Panc1 (cell line): ENCODE measurements at regions not wholly inside any gene's neighbourhood (a gene's known extent, or its start where the extent isn't known, plus 50 kb on each side); places are given as distances from the start of the nearest gene placed in this dataset.
"Not testable (repeated sequence)": the region's sequence is repeated elsewhere in the genome, so short reads cannot be mapped to it uniquely, and the experiment has no call there.

Experiments used
- ATAC-seq: fragments of 200-7000 bp; cut with Tn5 transposase; 2 replicates; pipeline ENCODE4 v1.9.1; 2020; ENCODE audit warnings: mild to moderate bottlenecking, moderate library complexity
- BruUV-seq: library from RNA; stranded (reverse); fragments of 400-500 nt; replicated peaks from 2 replicates; lab custom pipeline; 2021; lab: Mats Ljungman, UMichigan
- CTCF ChIA-PET: fragments of 300-600 bp; sonication (Branson Sonifier 250); formaldehyde crosslinking; loops from one replicate; lab custom pipeline; 2022; ENCODE audit warnings: antibody characterized with exemption; lab: Charles Lee
- POLR2A ChIA-PET: fragments of 300-600 bp; sonication (Branson Sonifier 250); formaldehyde crosslinking; loops from one replicate; lab custom pipeline; 2022; ENCODE audit warnings: antibody characterized with exemption; lab: Charles Lee
- DNase-seq: peaks from one replicate; pipeline ENCODE4 v3.0.0-alpha.2; 2010; ENCODE audit warnings: low read depth, low spot score
- H3K27ac ChIP-seq: 2 replicates; pipeline ENCODE4 v1.5.1; 2011; ENCODE audit warnings: mild to moderate bottlenecking, low read length, inconsistent platforms
- H3K27me3 ChIP-seq: fragments of 200-500 bp; sonication (Bioruptor generic); 2 replicates; pipeline ENCODE4 v1.6.0; 2014; ENCODE audit warnings: low read length, inconsistent platforms; ENCODE audit not compliant: control insufficient read depth, insufficient read depth
- H3K36me3 ChIP-seq: fragments of 200-500 bp; sonication (Bioruptor generic); 2 replicates; pipeline ENCODE4 v1.5.1; 2014; ENCODE audit warnings: inconsistent platforms, mild to moderate bottlenecking, low read length, moderate library complexity; ENCODE audit not compliant: control insufficient read depth, insufficient read depth
- H3K4me1 ChIP-seq: 2 replicates; pipeline ENCODE4 v1.5.1; 2011; ENCODE audit warnings: inconsistent platforms, mild to moderate bottlenecking, low read length, moderate library complexity; ENCODE audit not compliant: control insufficient read depth, insufficient read depth
- H3K4me3 ChIP-seq, 2 experiments: 2 replicates each; pipeline ENCODE4 v1.5.1; 2011 to 2012; ENCODE audit warnings: low read depth in 2 of 2, low read length in 2 of 2, mild to moderate bottlenecking in 2 of 2, inconsistent platforms in 1 of 2, moderate library complexity in 1 of 2
- H3K9me3 ChIP-seq: fragments of 200-500 bp; sonication (Bioruptor generic); 2 replicates; pipeline ENCODE4 v1.5.1; 2014; ENCODE audit warnings: low read depth, mild to moderate bottlenecking, inconsistent platforms, low read length, moderate library complexity; ENCODE audit not compliant: control insufficient read depth, insufficient read depth
- CTCF ChIP-seq: fragments of 450-650 bp; IDR thresholded peaks from 2 replicates; pipeline ENCODE4 v1.5.1; 2017; ENCODE audit warnings: mild to moderate bottlenecking
- POLR2AphosphoS5 ChIP-seq: IDR thresholded peaks from 2 replicates; pipeline ENCODE4 v1.6.1; 2012; ENCODE audit warnings: mild to moderate bottlenecking, low read depth, low read length, moderate library complexity
- REST ChIP-seq, 2 experiments: IDR thresholded peaks; 2 replicates each; pipeline ENCODE4 v1.6.1; 2011 to 2012; ENCODE audit warnings: low read depth in 2 of 2, control low read depth in 1 of 2, low read length in 1 of 2, mild to moderate bottlenecking in 1 of 2, moderate library complexity in 1 of 2; ENCODE audit not compliant: insufficient read depth in 1 of 2
- SIN3A ChIP-seq: IDR thresholded peaks from 2 replicates; pipeline ENCODE4 v1.6.1; 2012; ENCODE audit warnings: low read depth, mild to moderate bottlenecking, low read length, moderate library complexity, borderline replicate concordance; ENCODE audit not compliant: insufficient read depth
- TCF7L2 ChIP-seq: IDR thresholded peaks from 2 replicates; pipeline ENCODE4 v1.6.1; 2011; ENCODE audit warnings: mild to moderate bottlenecking, low read depth, low read length, inconsistent platforms
- in situ Hi-C: cut with HindIII; loops from 2 replicates; pipeline ENCODE4 v1.10.0; 2016; ENCODE audit warnings: low sequenced_read_pairs, low pct_unique_long_range_greater_than_20kb
- intact Hi-C: fragments of 100-400 bp; cut with micrococcal nuclease; formaldehyde crosslinking; loops from one replicate; pipeline ENCODE4 v1.10.0; 2022; ENCODE audit not compliant: unreplicated experiment

GRCh38 chr1:184181044-184181443 lies 129.5 kb downstream of the TSEN15 start:
- intact Hi-C loops: no loop called here
- ChIA-PET CTCF (no interaction called here), POLR2A (no interaction called here)
- no peaks in the 10 kb centered on the region for H3K4me1 ChIP-seq
- H3K27ac ChIP-seq: no peak overlapping the region
- DNase-seq (no peak), ATAC-seq (no peak)
- H3K9me3 ChIP-seq: no peaks in the 10 kb centered on the region
- H3K36me3 ChIP-seq: no peaks in the 10 kb centered on the region
- TF ChIP-seq CTCF (no peak), SIN3A (no peak), POLR2AphosphoS5 (no peak), REST (IDR thresholded peaks at IDR 0.05; ENCODE audit: insufficient read depth in 1 of 2, low read depth in 2 of 2, low read length in 1 of 2) (no peak), TCF7L2 (no peak)
- H3K4me3 ChIP-seq: no peak overlapping the region
- BruUV-seq: no TSS peak
- H3K27me3 ChIP-seq: no peaks in the 10 kb centered on the region
- in situ Hi-C loops: no loop called here

GRCh38 chr1:184183919-184184318 lies 132.4 kb downstream of the TSEN15 start:
- no TSS peak for BruUV-seq
- ChIA-PET POLR2A (no interaction called here), CTCF (no interaction called here)
- in situ Hi-C loops (no loop called here), intact Hi-C loops (no loop called here)
- TF ChIP-seq POLR2AphosphoS5: no peak
- TF ChIP-seq REST (IDR thresholded peaks at IDR 0.05; ENCODE audit: insufficient read depth in 1 of 2, low read depth in 2 of 2, low read length in 1 of 2): no peak
- no peak for TF ChIP-seq TCF7L2
- no peak for TF ChIP-seq SIN3A
- TF ChIP-seq CTCF: no peak
- Histone ChIP-seq H3K27me3 (0 out of 2 replicates have a peak, but pooled peaks cover 4% of the 10 kb centered on the region), H3K4me1 (no peaks in the 10 kb centered on the region), H3K4me3 (no peak overlapping the region), H3K36me3 (no peaks in the 10 kb centered on the region), H3K9me3 (no peaks in the 10 kb centered on the region), H3K27ac (no peak overlapping the region)
- DNase-seq: no peak
- ATAC-seq: no peak

- H3K4me1 ChIP-seq, POLR2A ChIA-PET, H3K27me3 ChIP-seq, DNase-seq, intact Hi-C loops, in situ Hi-C loops, CTCF ChIA-PET, H3K36me3 ChIP-seq, H3K4me3 ChIP-seq, ATAC-seq, H3K27ac ChIP-seq, H3K9me3 ChIP-seq, BruUV-seq: not testable (repeated sequence)
Measured at GRCh38 chr1:184184614-184185013, 133.1 kb downstream of the TSEN15 start.
